Colonic mucosa (tissue), 4 donors: ENCODE measurements at regions not wholly inside any gene's neighbourhood (a gene's known extent, or its start where the extent isn't known, plus 50 kb on each side); places are given as distances from the start of the nearest gene placed in this dataset.

Experiments used
- DNase-seq: peaks from one replicate; pipeline ENCODE4 v3.0.0-alpha.2; 2020
- H3K27ac ChIP-seq: fragments of 200-600 bp; one replicate; pipeline ENCODE4 v1.8.0; 2021
- H3K27me3 ChIP-seq: fragments of 200-600 bp; one replicate; pipeline ENCODE4 v1.8.0; 2021
- H3K36me3 ChIP-seq: fragments of 200-600 bp; one replicate; pipeline ENCODE4 v1.8.0; 2021
- H3K4me1 ChIP-seq: fragments of 200-600 bp; one replicate; pipeline ENCODE4 v1.8.0; 2021; ENCODE audit warnings: mild to moderate bottlenecking
- H3K4me3 ChIP-seq: fragments of 200-600 bp; one replicate; pipeline ENCODE4 v1.8.0; 2021
- H3K9ac ChIP-seq, 2 donors: one replicate each; pipeline ENCODE4 v1.7.0; 2013; ENCODE audit warnings: control low read depth in 2 of 2, low read depth in 2 of 2, low read length in 2 of 2
- H3K9me3 ChIP-seq: fragments of 200-600 bp; one replicate; pipeline ENCODE4 v1.8.0; 2021
- intact Hi-C: fragments of 100-400 bp; cut with DNase I; formaldehyde crosslinking; loops from one replicate; pipeline ENCODE4 v1.14.1; 2022
- TF ChIP-seq, protein P1 (sequence below): fragments of 200-600 bp; IDR thresholded peaks from one replicate; pipeline ENCODE4 v1.8.0; 2022; ENCODE audit warnings: antibody characterized with exemption, mild to moderate bottlenecking
- donor health status: healthy.
- donor health status: DM: no; HTN: no; CAD: no.
- donor health status: DM: no; HTN: no; CAD: no.

DNA sequence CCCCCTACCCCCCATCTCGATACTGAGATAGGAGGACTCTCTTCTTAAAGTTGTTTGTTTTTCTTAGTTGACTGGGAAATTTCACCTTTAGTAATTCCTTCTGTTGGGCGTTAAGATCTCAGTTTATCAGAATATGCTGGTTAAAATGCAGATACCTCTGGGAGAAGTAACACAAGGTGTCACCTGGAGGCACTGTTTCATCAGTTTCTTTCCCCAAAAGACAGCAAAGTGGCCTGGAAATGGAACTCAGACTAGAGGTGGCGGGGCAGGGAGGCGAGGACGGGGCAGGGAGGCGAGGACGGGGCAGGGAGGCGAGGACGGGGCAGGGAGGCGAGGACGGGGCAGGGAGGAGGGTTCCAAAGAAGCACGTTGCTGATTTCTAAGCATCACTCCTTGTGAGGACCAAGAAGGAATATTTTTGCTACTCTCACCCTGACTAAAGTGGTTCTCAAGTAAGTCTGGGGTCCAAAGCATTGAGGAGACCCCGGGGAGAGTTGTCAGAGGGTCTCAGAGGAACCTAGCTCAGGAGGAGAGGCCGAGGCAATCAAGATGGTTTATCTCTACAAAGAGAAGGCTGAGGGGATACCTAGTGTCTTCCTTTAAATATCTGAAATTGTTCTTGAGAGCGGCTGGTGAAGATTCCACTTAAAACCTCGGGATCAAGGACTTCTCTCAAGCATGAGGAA, 147.0 kb upstream of the B3GAT1 start:
- Histone ChIP-seq H3K9me3 (no peaks in the 10 kb centered on the region), H3K36me3 (no peaks in the 10 kb centered on the region), H3K9ac (no peak overlapping the region), H3K27ac (no peak overlapping the region), H3K4me1 (no peaks in the 10 kb centered on the region), H3K4me3 (no peak overlapping the region), H3K27me3 (no peaks in the 10 kb centered on the region)
- intact Hi-C loops, result no loop called here
- DNase-seq, result no peak
- TF ChIP-seq, protein P1, sequence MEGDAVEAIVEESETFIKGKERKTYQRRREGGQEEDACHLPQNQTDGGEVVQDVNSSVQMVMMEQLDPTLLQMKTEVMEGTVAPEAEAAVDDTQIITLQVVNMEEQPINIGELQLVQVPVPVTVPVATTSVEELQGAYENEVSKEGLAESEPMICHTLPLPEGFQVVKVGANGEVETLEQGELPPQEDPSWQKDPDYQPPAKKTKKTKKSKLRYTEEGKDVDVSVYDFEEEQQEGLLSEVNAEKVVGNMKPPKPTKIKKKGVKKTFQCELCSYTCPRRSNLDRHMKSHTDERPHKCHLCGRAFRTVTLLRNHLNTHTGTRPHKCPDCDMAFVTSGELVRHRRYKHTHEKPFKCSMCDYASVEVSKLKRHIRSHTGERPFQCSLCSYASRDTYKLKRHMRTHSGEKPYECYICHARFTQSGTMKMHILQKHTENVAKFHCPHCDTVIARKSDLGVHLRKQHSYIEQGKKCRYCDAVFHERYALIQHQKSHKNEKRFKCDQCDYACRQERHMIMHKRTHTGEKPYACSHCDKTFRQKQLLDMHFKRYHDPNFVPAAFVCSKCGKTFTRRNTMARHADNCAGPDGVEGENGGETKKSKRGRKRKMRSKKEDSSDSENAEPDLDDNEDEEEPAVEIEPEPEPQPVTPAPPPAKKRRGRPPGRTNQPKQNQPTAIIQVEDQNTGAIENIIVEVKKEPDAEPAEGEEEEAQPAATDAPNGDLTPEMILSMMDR, result no peak

DNA sequence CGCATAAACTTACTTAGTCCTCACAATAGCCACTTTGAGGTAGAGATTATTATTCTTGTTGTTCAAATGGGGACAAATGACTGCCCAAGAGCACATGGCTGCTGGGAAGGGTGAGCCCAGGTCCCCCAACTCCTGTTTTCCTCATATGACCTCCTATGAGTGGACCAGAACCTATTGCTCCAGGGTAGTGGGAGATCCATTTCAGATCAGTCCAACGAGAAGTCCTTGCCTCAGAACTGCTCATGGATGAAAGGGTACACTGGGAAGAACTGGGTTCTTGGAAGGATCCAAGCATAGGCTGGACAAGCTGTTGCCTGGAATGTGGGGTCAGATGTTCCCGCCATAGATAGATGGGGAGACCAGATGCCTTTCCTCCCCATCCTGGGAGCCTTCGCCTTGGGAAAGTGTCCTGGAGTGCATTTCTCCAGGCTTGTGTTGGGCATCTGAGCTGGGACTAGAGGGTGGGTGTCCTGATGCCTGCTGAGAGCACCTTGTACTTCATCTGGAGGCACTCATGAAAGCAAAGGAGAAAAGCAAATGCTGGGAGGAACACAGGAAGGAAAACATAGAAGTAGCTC, 146.3 kb upstream of the B3GAT1 start:
- Histone ChIP-seq H3K4me1 (no peaks in the 10 kb centered on the region), H3K9me3 (no peaks in the 10 kb centered on the region), H3K36me3 (no peaks in the 10 kb centered on the region), H3K9ac (no peak overlapping the region), H3K27me3 (no peaks in the 10 kb centered on the region), H3K27ac (no peak overlapping the region), H3K4me3 (no peak overlapping the region)
- DNase-seq, result no peak
- TF ChIP-seq, protein P1, result no peak
- intact Hi-C loops, result no loop called here

DNA sequence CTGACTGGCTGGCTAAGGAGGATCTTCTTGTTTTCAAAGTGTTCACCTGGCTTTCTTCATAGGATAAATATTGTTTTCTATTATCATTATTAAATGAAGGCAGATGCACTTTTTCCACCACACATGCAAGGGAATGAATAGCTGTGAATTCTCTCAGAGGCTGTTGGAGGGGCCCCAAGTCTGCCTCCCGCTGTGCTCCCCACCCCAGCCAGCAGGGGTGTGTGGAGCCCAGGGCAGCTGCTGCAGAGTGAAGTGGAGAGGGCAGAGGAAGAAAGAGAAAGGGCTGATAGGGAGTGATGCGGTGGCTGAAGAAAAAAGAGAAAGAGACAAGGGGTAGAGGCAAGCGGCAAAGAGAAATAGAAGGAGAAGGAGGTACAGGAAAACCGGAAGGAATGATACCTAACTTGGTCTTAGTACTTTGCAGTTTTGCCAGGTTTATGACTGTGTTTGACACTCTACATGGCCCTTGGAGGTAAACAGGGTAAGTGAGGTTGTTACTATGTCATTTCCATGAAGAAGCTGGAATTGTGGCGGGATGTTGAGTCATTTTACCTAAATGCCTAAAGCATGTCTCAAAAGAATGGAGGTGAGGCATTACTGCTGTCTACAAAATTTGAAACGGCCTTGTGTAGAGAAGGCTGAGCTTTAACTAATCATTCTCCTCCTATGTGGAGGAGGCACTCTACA, 145.7 kb upstream of the B3GAT1 start:
- Histone ChIP-seq H3K9ac (no peak overlapping the region), H3K27ac (no peak overlapping the region), H3K36me3 (no peaks in the 10 kb centered on the region), H3K9me3 (no peaks in the 10 kb centered on the region), H3K27me3 (no peaks in the 10 kb centered on the region), H3K4me1 (no peaks in the 10 kb centered on the region), H3K4me3 (no peak overlapping the region)
- no peak for DNase-seq
- TF ChIP-seq, protein P1, result no peak
- intact Hi-C loops, result no loop called here

DNA sequence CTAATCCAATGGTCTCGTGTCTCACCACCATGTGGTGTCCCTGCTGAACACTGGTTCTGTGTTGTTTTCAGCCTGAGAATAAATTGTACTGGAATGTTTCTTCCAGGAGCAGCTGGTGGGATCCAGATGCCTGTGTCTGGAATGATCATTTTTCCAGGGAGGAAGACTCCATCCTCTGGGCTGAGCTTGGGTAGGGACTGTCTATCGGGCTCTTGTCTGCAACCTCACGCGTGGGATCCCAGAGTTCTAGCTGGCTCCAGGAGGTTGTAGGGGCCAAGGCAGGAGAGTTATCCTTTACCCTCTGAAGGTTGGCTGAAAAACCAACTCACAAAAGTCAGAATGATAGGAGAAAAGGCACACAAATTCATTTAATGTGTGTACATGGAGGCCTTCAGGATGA, 144.1 kb upstream of the B3GAT1 start:
- Histone ChIP-seq H3K27me3 (no peaks in the 10 kb centered on the region), H3K4me3 (no peak overlapping the region), H3K36me3 (no peaks in the 10 kb centered on the region), H3K27ac (no peak overlapping the region), H3K9ac (no peak overlapping the region), H3K9me3 (no peaks in the 10 kb centered on the region), H3K4me1 (no peaks in the 10 kb centered on the region)
- TF ChIP-seq, protein P1, result no peak
- DNase-seq, result no peak
- intact Hi-C loops, result no loop called here

DNA sequence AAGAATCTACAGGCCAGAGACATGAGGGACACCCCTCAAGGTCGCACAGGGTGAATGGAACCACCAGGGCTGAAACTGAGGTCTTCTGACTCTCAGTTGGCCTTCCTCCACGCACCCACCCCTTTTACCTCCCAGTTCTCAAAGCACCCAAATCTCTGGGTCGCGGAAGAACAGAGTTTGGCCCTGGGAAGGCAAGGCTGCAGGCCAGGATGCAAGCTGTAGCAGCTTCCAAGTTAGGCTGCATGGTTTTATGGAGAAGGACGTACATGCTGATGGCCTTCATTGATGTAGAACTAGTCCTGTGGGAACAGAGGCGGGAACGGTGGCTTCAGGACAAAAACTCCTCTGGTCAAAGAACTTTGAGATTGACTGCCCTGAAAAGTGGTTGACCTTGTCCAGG, 143.5 kb upstream of the B3GAT1 start:
- no peak overlapping the region for H3K9ac ChIP-seq
- H3K36me3 ChIP-seq, result no peaks in the 10 kb centered on the region
- no peak overlapping the region for H3K4me3 ChIP-seq
- H3K9me3 ChIP-seq, result no peaks in the 10 kb centered on the region
- TF ChIP-seq, protein P1, result no peak
- H3K27me3 ChIP-seq, result no peaks in the 10 kb centered on the region
- H3K27ac ChIP-seq, result no peak overlapping the region
- intact Hi-C loops, result no loop called here
- no peaks in the 10 kb centered on the region for H3K4me1 ChIP-seq
- DNase-seq, result no peak
